HepG2 (cell line): ENCODE measurements at regions not wholly inside any gene's neighbourhood (a gene's known extent, or its start where the extent isn't known, plus 50 kb on each side); places are given as distances from the start of the nearest gene placed in this dataset.

Experiments
- ATAC-seq: fragments of 200-7000 bp; cut with Tn5 transposase; 3 replicates; pipeline ENCODE4 v1.9.1; 2020; ENCODE audit warnings: mild to moderate bottlenecking, moderate library complexity
- BruUV-seq: library from RNA; stranded (reverse); fragments of 400-500 nt; replicated peaks from 2 replicates; lab custom pipeline; 2021; lab: Mats Ljungman, UMichigan
- CTCF ChIA-PET: fragments of 300-600 bp; formaldehyde crosslinking; extraction: SDS; loops from one replicate; lab custom pipeline; 2021; ENCODE audit warnings: low total read pairs, inconsistent platforms, low intra/inter-chr PET ratio; lab: Yijun Ruan, JAX
- POLR2A ChIA-PET: fragments of 350-600 bp; sonication (Branson Sonifier 250); formaldehyde crosslinking; loops from one replicate; lab custom pipeline; 2020; ENCODE audit warnings: antibody characterized with exemption, inconsistent platforms; lab: Yijun Ruan, JAX
- DNase-seq: peaks from one replicate; pipeline ENCODE4 v3.0.0-alpha.2; 2015; ENCODE audit warnings: low spot score
- FAIRE-seq: peaks from 3 replicates; lab custom pipeline; 2011; peaks lifted over from hg19 to GRCh38; lab: Jason Lieb, UNC
- H2AFZ ChIP-seq: one replicate; pipeline ENCODE4 v1.6.1; 2011; ENCODE audit warnings: low read length, inconsistent platforms
- H3K27ac ChIP-seq: fragments of 300-600 bp; 3 replicates; pipeline ENCODE4 v1.8.0; 2011; ENCODE audit warnings: mixed run types, mild to moderate bottlenecking, mixed read lengths, low read length, inconsistent platforms; ENCODE audit not compliant: insufficient read depth; ENCODE audit errors: extremely low read length
- H3K27me3 ChIP-seq, 2 experiments: fragments of 200-600 bp in 1 of 2; 2 replicates in 1 of 2; 3 replicates in 1 of 2; pipeline versions ENCODE4 v1.6.0 to v1.8.0; 2011; ENCODE audit warnings: low read length in 2 of 2, mild to moderate bottlenecking in 2 of 2, moderate library complexity in 2 of 2, inconsistent platforms in 1 of 2; ENCODE audit not compliant: insufficient read depth in 2 of 2, control insufficient read depth in 1 of 2
- H3K36me3 ChIP-seq, 2 experiments: fragments of 200-600 bp in 1 of 2; replicated peaks in 1 of 2; 2 replicates in 1 of 2; 3 replicates in 1 of 2; pipeline versions ENCODE4 v1.5.1 to v1.8.0; 2011; ENCODE audit warnings: low read length in 2 of 2, inconsistent platforms in 1 of 2; ENCODE audit not compliant: insufficient read depth in 2 of 2, control insufficient read depth in 1 of 2
- H3K4me1 ChIP-seq: 2 replicates; pipeline ENCODE4 v1.5.1; 2012; ENCODE audit warnings: low read length, inconsistent platforms; ENCODE audit not compliant: insufficient read depth
- H3K4me2 ChIP-seq: 2 replicates; pipeline ENCODE4 v1.6.0; 2011; ENCODE audit warnings: low read depth, low read length, inconsistent platforms
- H3K4me3 ChIP-seq, 3 experiments: fragments of 200-600 bp in 1 of 3; sonication (generic), shearing (Covaris generic) in 1 of 3; replicated peaks in 1 of 3; 2 replicates each; pipeline ENCODE4 v1.5.1; 2011 to 2016; ENCODE audit warnings: low read length in 3 of 3, inconsistent platforms in 2 of 3, low read depth in 2 of 3, mild to moderate bottlenecking in 2 of 3, control low read depth in 1 of 3, mixed read lengths in 1 of 3; ENCODE audit not compliant: insufficient read depth in 1 of 3
- H3K79me2 ChIP-seq: one replicate; pipeline ENCODE4 v1.6.1; 2011; ENCODE audit warnings: low read length, inconsistent platforms; ENCODE audit not compliant: insufficient read depth
- H3K9ac ChIP-seq: 2 replicates; pipeline ENCODE4 v1.6.0; 2011; ENCODE audit warnings: mild to moderate bottlenecking, low read depth, low read length, inconsistent platforms; ENCODE audit not compliant: insufficient read depth
- H3K9me3 ChIP-seq: 2 replicates; pipeline ENCODE4 v1.5.1; 2012; ENCODE audit warnings: mild to moderate bottlenecking, low read length
- H4K20me1 ChIP-seq: 2 replicates; pipeline ENCODE4 v1.6.0; 2011; ENCODE audit warnings: inconsistent platforms, mild to moderate bottlenecking, low read length, moderate library complexity; ENCODE audit not compliant: insufficient read depth
- DMTF1 ChIP-seq: sonication (generic); formaldehyde crosslinking; IDR thresholded peaks from 2 replicates; pipeline ENCODE4 v1.4.0; 2020; ENCODE audit warnings: mild to moderate bottlenecking, missing genetic modification reagents
- DPF2 ChIP-seq: sonication (generic); formaldehyde crosslinking; IDR thresholded peaks from 2 replicates; pipeline ENCODE4 v1.4.0; 2020; ENCODE audit warnings: mild to moderate bottlenecking, low read depth, missing genetic modification reagents, borderline replicate concordance
- IKZF1 ChIP-seq: fragments of 450-650 bp; IDR thresholded peaks from 2 replicates; pipeline ENCODE4 v1.7.1; 2016
- RERE ChIP-seq: IDR thresholded peaks from 2 replicates; pipeline ENCODE4 v1.6.1; 2016; ENCODE audit warnings: low read depth, missing genetic modification reagents, missing compliant biosample characterization
- SATB2 ChIP-seq: sonication (generic); formaldehyde crosslinking; IDR thresholded peaks from 2 replicates; pipeline ENCODE4 v1.5.0; 2020; ENCODE audit warnings: missing genetic modification reagents
- TEF ChIP-seq: sonication (generic); formaldehyde crosslinking; IDR thresholded peaks from 2 replicates; pipeline ENCODE4 v1.5.0; 2020; ENCODE audit warnings: missing genetic modification reagents
- WIZ ChIP-seq: sonication (generic); formaldehyde crosslinking; IDR thresholded peaks from 2 replicates; pipeline ENCODE4 v1.5.1; 2020; ENCODE audit warnings: mild to moderate bottlenecking, missing genetic modification reagents
- WGBS: methylation state at CpG from one replicate; pipeline ENCODE4 v1.1.6; 2017; ENCODE audit warnings: low lambda C conversion rate; 5-methylcytosine and 5-hydroxymethylcytosine counted together
- in situ Hi-C: cut with HindIII; loops from 2 replicates; pipeline ENCODE4 v1.10.0; 2017; ENCODE audit warnings: low pct_unique_long_range_greater_than_20kb; ENCODE audit not compliant: extremely low pct_ligation_motif_present
- intact Hi-C: fragments of 100-400 bp; cut with micrococcal nuclease; formaldehyde crosslinking; loops from one replicate; pipeline ENCODE4 v1.10.0; 2022; ENCODE audit not compliant: unreplicated experiment

GRCh38 chr5:93300309-93300923 is 280.6 kb downstream of the NR2F1-AS1 start:
- Histone ChIP-seq H3K4me3 (no peak overlapping the region), H4K20me1 (no peaks in the 10 kb centered on the region), H3K79me2 (no peaks in the 10 kb centered on the region), H3K9ac (no peak overlapping the region), H3K27me3 (peaks cover 0 to 7% of the 10 kb centered on the region in 2 experiments; a peak in 4 of 5 replicates), H3K36me3 (no peaks in the 10 kb centered on the region), H3K4me1 (no peaks in the 10 kb centered on the region), H2AFZ (no peak overlapping the region), H3K27ac (no peak overlapping the region), H3K4me2 (no peak overlapping the region), H3K9me3 (no peaks in the 10 kb centered on the region)
- in situ Hi-C loops (no loop called here), intact Hi-C loops (no loop called here)
- FAIRE-seq (no peak), DNase-seq (no peak), ATAC-seq (no peak)
- TF ChIP-seq TEF (CRISPR knock-in tag), result no peak
- TF ChIP-seq DMTF1 (CRISPR knock-in tag), result no peak
- TF ChIP-seq RERE (CRISPR knock-in tag), result no peak
- no peak for TF ChIP-seq WIZ (CRISPR knock-in tag)
- TF ChIP-seq IKZF1, result no peak
- TF ChIP-seq SATB2 (CRISPR knock-in tag), result no peak
- no peak for TF ChIP-seq DPF2 (CRISPR knock-in tag)
- no TSS peak for BruUV-seq
- 25% methylated on average over 8 of the region's 8 CpGs for WGBS
- POLR2A ChIA-PET, result no interaction called here
- CTCF ChIA-PET, result no interaction called here
